ENCODE measurements at regions not wholly inside any gene's neighbourhood (a gene's known extent, or its start where the extent isn't known, plus 50 kb on each side); places are given as distances from the start of the nearest gene placed in this dataset.

DNA sequence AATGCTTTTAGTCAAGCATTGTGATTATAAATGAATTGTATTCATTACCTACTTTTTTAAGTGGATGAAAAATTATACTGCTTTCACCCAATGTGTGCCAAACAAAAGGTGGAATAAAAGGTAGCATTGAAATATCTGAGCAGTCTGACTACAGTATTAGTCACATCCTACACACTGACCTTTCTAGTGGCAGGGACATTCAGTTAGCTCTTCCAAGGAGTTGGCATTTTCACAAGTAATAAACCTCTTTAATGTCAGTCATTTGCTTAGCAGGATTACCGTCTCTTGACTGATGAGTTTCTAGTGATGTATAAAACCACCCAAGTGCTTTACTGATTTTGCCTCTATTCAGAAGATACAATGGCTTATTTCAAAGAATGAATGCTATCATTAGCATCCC is 687.9 kb downstream of the ARAP2 start:
- no peak for DNase-seq (ENCODE audit: low read depth)

DNA sequence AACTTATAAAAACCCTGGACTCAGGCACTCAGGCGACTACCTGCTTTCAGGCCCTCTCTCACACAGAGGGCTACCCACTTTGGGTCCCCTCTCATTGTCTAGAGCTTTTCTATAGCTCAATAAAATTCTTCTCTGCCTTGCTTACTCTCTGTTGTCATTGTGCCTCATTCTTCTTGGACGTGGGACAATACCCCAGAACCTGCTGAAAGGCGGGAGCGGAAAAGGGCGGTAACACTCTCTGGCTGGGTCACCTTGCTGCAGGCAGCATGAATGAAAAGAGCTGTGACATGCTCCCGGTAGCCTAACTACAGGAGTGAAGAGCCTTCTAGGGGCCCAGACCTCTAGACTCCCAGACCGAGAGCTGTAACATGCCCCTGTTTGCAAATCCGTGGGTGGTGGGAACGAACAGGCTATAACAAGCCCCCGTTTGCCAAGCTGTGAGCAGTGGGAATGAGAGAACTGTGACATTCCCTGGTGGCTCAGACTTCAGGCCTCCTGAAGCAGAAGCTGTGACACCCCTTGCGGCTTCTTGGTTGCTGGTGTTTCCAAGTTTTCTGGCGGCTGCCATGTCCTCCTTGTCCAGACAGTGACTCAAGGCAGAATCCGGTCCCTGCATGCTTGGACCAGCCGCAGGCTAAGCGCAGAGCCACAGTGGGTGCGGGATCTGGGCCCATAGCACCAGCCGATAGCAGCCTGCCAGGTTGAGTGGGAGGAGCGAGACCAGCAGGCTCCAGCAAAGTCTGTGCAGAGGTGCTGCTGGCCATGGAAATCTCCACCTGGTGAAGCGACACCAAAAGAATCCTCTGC is 684.6 kb downstream of the ARAP2 start:
- DNase-seq (ENCODE audit: low read depth), result no peak

DNA sequence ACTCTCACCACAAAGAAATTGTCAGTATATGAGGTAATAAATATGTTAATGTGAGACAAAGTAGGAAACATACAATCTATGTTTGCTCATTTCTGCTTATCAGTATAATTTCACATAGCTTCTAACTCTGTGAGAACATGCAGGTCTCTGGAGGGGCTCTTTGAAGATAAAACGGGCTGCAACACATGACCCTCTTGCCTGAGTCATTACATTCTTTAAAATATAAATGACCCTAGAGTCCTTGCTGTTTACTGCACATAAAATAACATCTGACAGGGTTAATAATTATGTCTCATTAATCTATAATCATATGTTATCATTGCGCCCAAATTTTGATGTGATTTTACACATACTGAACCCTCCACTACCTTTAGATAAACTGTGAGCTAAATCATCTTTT is 681.5 kb downstream of the ARAP2 start:
- no peak for DNase-seq (ENCODE audit: low read depth)

DNA sequence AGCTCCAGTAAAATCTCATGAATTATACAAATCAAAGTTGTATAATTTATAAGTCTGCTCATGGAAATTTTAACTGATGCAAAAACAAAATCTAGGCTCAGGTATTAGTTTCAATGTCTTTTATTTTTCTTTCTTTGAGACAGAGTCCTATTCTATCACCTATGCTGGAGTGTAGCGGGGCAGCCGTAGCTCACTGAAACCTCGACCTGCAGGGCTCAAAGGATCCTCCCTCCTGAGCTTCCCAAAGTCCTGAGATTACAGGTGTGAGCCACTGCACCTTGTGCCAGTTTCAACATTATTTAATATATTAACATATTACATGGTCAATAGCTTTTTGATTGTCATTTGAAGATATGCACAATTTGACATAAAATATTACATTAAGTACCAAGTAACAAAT is 678.7 kb downstream of the ARAP2 start:
- no peak for DNase-seq (ENCODE audit: low read depth)

DNA sequence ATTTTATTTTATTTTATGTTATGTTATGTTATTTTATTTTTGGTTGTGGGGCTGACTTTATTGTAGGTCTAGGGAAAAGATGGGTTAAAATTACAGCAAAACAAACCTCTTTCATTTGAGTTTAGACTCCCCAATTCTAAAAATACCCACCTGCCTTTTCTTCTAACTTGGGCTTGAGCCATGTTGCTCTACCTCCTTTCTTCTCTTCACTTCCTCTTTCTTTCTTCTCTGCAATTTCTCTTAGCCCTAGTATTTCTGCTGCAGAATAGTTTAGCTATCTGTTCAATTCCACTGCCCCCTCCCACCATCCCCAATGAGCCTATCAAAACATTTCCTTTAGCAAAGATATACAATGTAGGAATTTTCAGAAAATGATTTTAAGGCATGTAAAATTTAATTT is 653.3 kb downstream of the ARAP2 start:
- no peak for DNase-seq (ENCODE audit: low read depth)

DNA sequence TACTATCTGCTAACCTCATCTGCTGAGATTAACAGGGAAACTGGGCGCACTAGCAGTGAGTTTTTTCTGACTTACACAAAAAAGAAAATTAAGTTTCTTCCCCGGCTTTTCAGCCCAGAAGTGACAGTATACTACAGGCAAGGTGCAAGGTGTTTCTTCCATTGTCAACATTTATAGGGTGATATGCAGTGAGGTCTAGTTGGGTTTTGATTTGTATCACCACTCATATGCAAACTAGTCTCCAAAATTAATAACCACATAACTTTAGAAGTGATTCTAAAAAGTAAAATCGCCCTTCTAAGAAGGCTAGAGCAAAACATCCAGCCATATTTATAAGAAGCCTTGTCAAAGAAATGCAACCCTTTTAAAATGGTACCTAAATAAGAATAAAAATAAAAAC is 640.1 kb downstream of the ARAP2 start:
- DNase-seq (ENCODE audit: low read depth), result no peak

DNA sequence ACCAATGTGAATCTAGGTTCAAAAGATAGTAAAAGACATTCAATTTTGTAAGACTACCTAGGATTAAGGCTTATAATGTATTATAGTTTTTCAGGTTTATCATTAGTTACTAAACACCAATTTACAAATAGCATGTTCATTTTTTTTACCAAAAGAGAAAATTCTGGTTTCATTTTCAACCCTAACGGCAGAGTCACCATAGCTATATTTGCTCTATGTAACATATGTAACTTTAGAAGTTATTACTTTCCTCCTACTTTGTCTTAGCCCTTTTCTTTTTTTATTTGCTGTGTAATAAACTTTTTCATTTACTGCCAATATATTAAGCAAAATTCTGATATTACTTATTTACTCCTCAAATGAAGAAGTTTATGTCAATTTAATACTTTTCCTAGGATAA is 639.6 kb downstream of the ARAP2 start:
- DNase-seq (ENCODE audit: low read depth), result no peak

DNA sequence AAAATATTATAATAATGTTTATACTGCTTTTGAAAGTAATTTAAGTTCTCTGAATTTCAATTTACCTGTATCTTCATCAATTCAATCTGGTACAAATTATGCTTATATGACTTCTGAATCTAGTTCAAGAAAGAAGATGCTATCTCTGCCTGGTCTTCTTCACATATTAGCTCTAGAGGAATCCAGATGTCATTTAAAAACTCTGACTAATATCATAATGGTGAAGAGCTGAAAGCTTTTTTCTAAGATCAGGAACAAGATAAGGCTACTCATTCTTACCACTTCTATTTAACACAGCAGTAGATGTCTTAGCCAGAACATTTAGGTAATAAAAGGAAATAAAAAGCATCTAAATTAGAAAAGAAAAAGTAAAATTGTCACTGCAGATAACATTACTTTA is 636.1 kb downstream of the ARAP2 start:
- DNase-seq (ENCODE audit: low read depth), result no peak

DNA sequence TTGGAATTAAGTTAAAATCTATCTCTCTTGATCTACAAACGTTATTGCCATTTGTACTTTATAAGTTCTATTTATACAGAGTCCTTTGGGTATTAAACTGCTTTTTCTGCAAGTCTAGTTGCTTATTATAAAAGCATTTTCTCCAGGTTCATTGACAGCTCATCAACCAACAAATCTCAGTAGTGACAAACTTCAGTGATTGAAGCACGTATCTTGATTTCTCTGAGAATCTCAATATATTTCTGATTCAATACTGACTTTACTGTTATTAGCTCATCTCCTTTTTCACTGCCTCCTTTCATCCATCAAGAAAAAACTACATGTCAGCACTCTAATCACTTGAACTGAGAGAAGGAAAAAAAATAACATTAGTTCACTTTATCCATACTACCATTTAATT is 630.2 kb downstream of the ARAP2 start:
- no peak for DNase-seq (ENCODE audit: low read depth)

DNA sequence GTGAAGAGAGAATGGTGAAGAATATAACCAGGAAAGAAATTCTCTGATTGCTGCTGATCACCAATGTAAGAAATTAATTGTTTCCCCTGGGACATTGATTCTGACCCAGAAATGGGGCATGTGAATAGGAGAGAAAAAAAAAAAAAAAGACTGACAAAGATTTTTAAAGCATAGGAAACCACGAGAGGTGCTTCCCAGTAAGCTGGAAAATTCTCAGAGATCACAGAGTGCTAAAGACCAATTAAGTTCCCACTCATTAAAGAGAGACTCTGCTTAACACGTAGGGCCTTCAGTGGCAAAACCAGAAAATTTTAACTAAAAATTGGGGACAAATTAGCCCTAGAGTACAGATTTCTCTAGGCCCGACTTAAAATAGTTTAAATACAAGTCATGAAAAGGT is 604.4 kb downstream of the ARAP2 start:
- DNase-seq (ENCODE audit: low read depth), result no peak

DNA sequence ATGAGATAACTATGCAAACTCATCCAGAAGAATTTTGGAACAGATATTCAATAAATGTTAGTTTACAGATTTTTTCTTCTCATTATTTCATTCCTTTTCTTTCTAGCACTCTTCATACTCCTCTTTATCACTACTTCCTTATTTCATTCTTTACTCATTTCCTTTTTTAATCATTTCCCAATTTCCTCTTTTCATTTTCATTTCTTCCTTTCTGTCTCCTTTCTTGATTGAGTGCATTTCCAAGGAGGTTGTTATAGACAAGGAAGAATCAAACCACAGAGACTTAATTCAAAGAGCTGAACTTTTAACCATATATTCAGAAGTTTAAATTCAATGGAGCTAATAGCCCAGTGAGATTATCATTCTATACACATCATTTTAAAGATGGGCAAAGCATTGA is 600.7 kb downstream of the ARAP2 start:
- DNase-seq (ENCODE audit: low read depth), result no peak

DNA sequence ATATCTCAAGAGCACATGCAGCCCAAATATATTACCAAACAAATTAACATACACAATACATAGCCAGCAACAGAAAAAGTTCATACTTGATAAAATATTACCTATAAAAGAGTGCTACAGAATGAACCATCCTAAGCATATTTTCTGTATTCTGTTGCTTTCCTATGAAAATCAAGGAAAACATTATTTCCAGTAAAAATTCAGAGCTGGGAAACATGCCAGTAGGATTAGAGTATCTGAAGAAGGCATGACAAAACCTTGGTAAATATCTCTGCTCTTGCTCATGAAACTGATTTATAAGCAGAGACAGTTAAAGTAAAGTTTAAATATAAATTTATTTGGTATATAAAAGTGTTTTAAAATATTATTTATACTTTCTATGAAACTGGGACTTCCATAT is 599.7 kb downstream of the ARAP2 start:
- no peak for DNase-seq (ENCODE audit: low read depth)

DNA sequence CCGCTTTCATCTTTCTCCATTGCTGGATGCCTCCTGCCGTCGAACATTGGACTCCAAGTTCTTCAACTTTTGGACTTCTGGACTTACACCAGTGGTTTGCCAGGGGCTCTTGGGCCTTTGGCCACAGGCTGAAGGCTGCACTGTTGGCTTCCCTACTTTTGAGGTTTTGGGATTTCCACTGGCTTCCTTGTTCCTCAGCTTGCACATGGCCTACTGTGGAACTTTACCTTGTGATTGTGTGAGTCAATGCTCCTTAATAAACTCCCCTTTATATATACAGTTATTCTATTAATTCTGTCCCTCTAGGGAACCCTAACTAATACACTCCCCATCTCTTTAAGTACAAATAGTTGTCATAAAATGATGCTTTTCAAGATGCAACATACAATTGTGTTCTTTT is 595.3 kb downstream of the ARAP2 start:
- DNase-seq (ENCODE audit: low read depth), result no peak

DNA sequence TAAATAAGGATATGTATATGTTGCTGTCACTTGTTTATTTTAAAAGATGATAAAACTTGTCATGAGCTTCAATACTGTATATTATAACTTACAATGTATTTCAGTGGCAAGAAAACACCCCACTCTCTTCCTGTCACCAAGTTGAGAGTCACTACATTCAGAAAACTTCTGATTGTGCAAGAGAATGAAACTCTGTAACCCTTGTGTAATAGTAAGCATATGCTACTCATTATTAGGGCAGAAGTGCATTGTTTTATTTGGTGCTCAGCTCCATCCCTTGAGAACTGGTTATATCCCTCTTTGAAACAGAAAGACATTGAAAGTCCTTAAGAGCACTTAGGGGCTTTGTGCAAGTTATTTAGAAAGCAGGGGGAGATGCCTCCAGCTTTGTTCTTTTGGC is 594.5 kb downstream of the ARAP2 start:
- no peak for DNase-seq (ENCODE audit: low read depth)

DNA sequence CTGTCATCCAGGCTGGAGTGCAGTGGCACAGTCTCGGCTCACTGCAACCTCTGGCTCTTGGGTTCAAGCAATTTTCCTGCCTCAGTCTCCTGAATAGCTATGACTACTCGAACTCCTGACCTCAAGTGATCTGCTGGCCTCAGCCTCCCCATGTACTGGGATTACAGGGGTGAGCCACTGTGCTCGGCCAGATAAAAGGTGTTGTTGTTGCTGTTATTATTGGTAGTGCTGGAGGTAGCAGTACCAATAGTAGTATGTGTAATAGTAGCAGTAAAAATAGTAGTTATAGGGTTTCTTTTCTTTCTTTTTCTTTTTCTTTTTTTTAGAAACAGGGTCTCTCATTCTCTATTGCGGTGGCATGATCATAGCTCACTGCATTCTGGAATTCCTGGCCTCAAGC is 592.1 kb downstream of the ARAP2 start:
- no peak for DNase-seq (ENCODE audit: low read depth)

DNA sequence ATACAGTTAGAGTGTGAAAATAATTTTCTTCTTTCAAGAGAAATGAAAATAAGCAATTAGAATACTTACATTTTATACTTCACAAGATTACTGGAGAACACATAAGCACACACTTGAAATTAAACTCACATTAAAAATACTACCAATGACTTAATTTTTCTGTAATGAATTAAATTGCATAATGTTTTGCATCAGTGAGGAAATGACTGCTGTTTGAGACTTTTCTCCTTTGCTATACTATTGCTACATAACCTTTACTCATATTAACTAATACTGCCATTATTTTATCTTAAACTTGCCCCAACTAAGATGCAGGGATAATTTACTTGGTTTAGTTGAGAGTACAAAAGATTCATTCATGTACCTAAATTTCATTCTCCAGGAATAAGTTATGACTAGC is 590.9 kb downstream of the ARAP2 start:
- DNase-seq (ENCODE audit: low read depth), result no peak

DNA sequence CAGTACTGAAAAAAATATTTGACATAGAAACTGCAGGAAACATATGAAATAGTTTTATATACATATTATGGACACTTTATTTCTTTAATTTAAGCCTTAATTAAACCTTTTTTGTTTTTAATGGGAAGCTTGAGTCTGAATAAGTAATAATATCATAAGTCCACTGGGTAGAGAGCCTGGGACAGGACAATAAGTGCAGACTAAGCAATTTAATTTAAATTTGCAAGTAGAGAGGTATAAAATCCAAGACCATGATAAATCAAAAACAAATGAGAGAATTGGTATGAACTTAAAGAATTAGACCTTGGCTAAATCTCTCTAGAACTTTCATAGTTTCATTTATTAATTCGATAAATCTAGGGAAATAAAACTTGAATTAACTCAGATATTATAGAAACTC is 571.2 kb downstream of the ARAP2 start:
- DNase-seq (ENCODE audit: low read depth), result no peak

DNA sequence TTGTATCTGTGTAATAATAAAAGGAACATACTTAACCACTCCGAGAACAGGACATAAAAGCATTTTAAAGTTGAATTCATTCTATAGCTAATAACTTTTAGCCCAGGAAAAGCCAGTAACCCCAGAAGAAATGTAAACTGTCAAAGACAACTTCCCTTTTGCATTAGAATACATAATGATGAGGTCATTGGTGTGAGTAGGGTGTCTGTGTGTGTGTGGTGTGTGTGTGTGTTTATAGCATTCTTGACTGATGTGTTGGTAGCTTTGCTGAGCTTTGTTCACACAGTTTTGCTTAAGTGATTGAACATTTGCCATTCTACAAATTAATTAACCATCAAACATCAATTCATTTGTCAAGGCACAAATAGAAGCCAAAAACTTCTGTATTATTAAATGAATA is 559.6 kb downstream of the ARAP2 start:
- no peak for DNase-seq (ENCODE audit: low read depth)

DNA sequence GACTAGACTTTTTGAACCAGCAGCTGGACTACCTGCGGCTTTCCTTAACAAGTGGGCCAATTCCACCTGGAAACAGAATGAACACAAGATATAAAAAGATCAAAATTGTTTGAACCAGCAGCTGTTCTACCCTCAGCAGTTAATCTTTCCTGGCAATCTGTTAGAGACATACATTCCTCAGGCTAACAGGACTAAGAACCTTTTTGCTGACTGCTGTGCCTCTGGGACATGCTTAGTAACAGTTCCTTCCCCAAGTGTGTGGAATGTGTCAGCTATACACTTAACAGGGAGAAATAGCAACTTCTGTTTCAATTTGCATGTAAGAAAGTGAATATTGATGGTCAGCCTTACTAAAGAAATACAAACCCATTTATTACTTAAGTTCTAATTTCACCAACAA is 554.4 kb downstream of the ARAP2 start:
- no peak for DNase-seq (ENCODE audit: low read depth)

DNA sequence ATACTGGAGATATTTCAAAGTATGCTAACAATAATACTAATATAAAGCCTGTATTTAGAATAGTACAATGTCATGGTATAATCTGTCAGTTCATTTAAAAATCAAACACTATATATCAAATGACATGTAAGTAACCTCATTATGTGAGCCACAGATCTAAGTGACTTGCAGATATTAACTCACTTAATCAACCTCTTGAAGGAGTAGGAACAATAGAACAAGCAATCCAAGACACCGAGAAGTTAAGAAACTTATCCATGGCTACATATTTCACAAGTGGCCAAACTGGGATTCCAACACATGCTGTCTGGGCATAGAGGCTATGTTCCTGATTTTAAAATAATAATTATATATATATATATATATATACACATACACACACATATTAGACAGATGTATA is 554.0 kb downstream of the ARAP2 start:
- DNase-seq (ENCODE audit: low read depth), result no peak

DNA sequence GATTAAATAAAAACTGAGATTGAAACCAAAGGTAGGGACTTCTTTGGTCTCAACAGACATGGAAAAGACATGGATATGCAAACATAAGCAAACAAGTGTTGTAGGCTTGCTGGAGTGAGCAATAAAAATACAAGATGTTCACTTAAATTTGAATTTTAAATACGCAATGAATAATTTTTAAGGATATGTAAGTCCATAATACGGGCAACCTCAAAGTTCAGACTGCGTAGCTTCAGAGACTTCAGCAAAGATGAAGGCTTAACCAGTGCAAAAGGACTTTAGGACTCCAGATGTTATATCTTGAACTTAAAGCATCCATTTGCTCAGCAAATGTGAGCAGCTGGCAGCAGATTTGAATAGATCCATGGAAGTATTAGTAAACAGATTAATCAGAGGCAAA is 549.3 kb downstream of the ARAP2 start:
- no peak for DNase-seq (ENCODE audit: low read depth)

DNA sequence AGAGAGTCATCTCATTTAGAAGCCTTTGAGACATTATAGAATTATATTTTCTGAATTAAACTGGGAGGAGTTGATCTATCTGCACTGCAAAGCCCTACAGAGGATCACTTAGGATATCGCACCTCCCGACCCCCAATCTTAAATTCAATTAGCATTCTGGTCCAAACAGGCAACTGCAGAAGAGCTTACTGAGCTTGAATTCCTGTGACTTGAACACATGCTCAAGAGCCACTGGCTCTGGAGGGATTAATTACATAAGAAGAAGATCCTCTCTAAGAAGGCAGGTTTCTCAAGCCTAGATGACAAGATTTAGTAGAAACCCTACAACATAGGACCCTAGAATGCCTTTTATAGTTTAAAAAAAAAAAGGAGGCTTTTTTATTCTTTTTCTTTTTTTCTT is 548.9 kb downstream of the ARAP2 start:
- DNase-seq (ENCODE audit: low read depth), result no peak

DNA sequence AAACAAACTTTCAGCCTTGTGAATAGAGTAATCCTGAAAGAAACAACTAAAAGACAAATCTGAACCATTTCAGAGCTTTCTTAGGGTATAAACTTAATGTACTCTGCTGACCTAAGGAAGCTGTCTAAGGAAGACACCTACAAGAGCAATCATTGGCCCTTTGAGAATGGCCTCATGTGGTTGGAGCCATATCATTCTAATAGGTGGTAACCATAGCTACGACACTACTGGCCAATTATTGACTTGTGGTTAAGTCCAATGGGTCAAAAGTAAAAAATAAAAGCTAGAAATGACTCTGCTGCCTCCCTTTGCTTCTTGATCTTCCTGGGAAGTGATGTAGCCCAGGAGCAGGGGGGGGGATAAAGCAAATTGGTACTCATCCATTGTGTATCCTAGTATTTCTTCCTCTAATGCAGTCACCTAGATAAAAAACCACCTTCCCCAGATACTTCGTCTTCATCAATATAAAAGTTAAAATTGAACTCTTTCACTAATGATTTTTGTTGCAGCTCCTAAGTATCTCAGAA is 547.0 kb downstream of the ARAP2 start:
- no peak for DNase-seq (ENCODE audit: low read depth)

DNA sequence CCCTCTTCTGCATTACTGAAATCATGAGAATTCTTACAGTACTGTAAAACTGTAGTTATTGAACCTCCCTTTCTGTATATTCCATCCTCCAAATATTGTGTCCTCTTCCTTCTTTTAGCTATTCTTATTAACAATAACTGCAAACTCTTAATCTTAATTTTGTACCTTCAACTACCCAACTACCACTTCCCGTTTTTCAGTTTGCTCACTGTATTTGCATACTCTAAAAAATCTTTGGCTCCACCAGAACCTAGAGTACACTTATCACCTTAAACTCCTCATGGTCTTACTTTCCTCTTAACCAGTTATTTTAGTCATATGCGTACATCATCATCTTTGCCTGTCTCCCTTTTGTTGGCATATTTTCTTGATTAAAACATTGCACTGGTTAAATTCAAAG is 543.7 kb downstream of the ARAP2 start:
- DNase-seq (ENCODE audit: low read depth), result no peak

Data from stromal cell of bone marrow (primary cell).